ENCODE measurements at regions not wholly inside any gene's neighbourhood (a gene's known extent, or its start where the extent isn't known, plus 50 kb on each side); places are given as distances from the start of the nearest gene placed in this dataset.

- no peak overlapping the region for H2BK12ac ChIP-seq (ENCODE audit: insufficient read length, low read depth, low read length)
- H4K5ac ChIP-seq (ENCODE audit: insufficient read length, low read depth, low read length) = no peak overlapping the region
- H3K4ac ChIP-seq (ENCODE audit: low read depth, low read length) = no peak overlapping the region
- Mint-ChIP-seq H3K4me3 (no peak overlapping the region), H3K9me3 (no peaks in the 10 kb centered on the region), H3K27me3 (ENCODE audit: low read depth) (no peaks in the 10 kb centered on the region), H3K4me1 (no peaks in the 10 kb centered on the region), H3K27ac (no peak overlapping the region), H3K36me3 (ENCODE audit: insufficient read depth in 1 of 3, low read depth in 3 of 3) (no peaks in the 10 kb centered on the region)
- H3K79me1 ChIP-seq (ENCODE audit: insufficient read depth, low read depth, low read length, poor library complexity, severe bottlenecking) = no peaks in the 10 kb centered on the region
- no peak overlapping the region for H3K27ac ChIP-seq (ENCODE audit: insufficient read length, low read depth, low read length)
- no peak overlapping the region for H4K91ac ChIP-seq (ENCODE audit: insufficient read length, low read depth, low read length)
- no peak overlapping the region for H2BK120ac ChIP-seq (ENCODE audit: low read depth, low read length, poor library complexity, severe bottlenecking)
- no peaks in the 10 kb centered on the region for H3K23me2 ChIP-seq (ENCODE audit: insufficient read length, low read depth, low read length, poor library complexity, severe bottlenecking)
- no peak overlapping the region for H4K8ac ChIP-seq (replicated peaks; ENCODE audit: insufficient read length, low read depth, low read length)
- no peaks in the 10 kb centered on the region for H3K27me3 ChIP-seq (ENCODE audit: insufficient read depth, low read length)
- no peak overlapping the region for H2BK15ac ChIP-seq (ENCODE audit: low read depth, low read length)
- H3K14ac ChIP-seq (ENCODE audit: insufficient read depth, low read length) = no peak overlapping the region
- no peak overlapping the region for H2BK5ac ChIP-seq (ENCODE audit: insufficient read length, low read length)
- no peak overlapping the region for H3K4me2 ChIP-seq (ENCODE audit: insufficient read depth, insufficient read length, low read length)
- H3K79me2 ChIP-seq (ENCODE audit: insufficient read depth, low read length) = no peaks in the 10 kb centered on the region
- no peak overlapping the region for H2AFZ ChIP-seq (ENCODE audit: low read length)
- no peaks in the 10 kb centered on the region for H3K9me3 ChIP-seq (ENCODE audit: control insufficient read depth, low read depth, low read length)
- TF ChIP-seq CTCF (conservative IDR thresholded peaks at IDR 0.05) = no peak
- H4K20me1 ChIP-seq (ENCODE audit: control insufficient read depth, insufficient read depth, insufficient read length) = no peaks in the 10 kb centered on the region
- no peaks in the 10 kb centered on the region for H3K4me1 ChIP-seq (ENCODE audit: insufficient read depth, low read length)
- H2AK5ac ChIP-seq (ENCODE audit: insufficient read length, low read length) = no peak overlapping the region
- no peak overlapping the region for H2BK20ac ChIP-seq (ENCODE audit: low read depth, low read length, poor library complexity, severe bottlenecking)
- no peak overlapping the region for H3T11ph ChIP-seq (ENCODE audit: low read length)
- DNase-seq = no peak
- H3K56ac ChIP-seq (ENCODE audit: insufficient read length, low read depth, low read length) = no peak overlapping the region
- no peak overlapping the region for H3K23ac ChIP-seq (ENCODE audit: insufficient read length, low read depth, low read length)
- H3K18ac ChIP-seq (ENCODE audit: insufficient read length, low read depth, low read length) = no peak overlapping the region
- H3K9ac ChIP-seq (ENCODE audit: extremely low read depth, insufficient read length, low read length) = no peak overlapping the region
Measured at GRCh38 chr2:180478883-180479282, 471.8 kb upstream of the CWC22 start.

Measured in H9 (cell line).